SU-DHL-6 (cell line): ENCODE measurements at regions not wholly inside any gene's neighbourhood (a gene's known extent, or its start where the extent isn't known, plus 50 kb on each side); places are given as distances from the start of the nearest gene placed in this dataset.

Experiments used
- H2AFZ ChIP-seq: fragments of 200-600 bp; sonication (generic); 2 replicates; pipeline ENCODE4 v1.6.1; 2014; ENCODE audit warnings: low read depth, mild to moderate bottlenecking, moderate library complexity, mixed read lengths, antibody characterized with exemption, low read length; ENCODE audit not compliant: severe bottlenecking
- H3F3A ChIP-seq: fragments of 200-600 bp; shearing (Covaris generic); 2 replicates; pipeline ENCODE4 v1.6.0; 2016; ENCODE audit warnings: antibody characterized with exemption, mild to moderate bottlenecking; ENCODE audit not compliant: insufficient read depth
- H3K27ac ChIP-seq: fragments of 200-600 bp; sonication (generic); 2 replicates; pipeline ENCODE4 v1.5.1; 2016; ENCODE audit warnings: low read depth, mild to moderate bottlenecking, low read length, moderate library complexity, mixed read lengths
- H3K27me3 ChIP-seq: fragments of 200-600 bp; sonication (generic), shearing (Covaris generic); 2 replicates; pipeline ENCODE4 v1.6.0; 2014; ENCODE audit warnings: mild to moderate bottlenecking, low read length
- H3K36me3 ChIP-seq: fragments of 200-600 bp; sonication (generic); 2 replicates; pipeline ENCODE4 v1.6.1; 2014; ENCODE audit warnings: mild to moderate bottlenecking, low read length, mixed read lengths
- H3K4me2 ChIP-seq: fragments of 300-600, 200-600 bp; shearing (Covaris generic), sonication (generic); 2 replicates; pipeline ENCODE4 v1.6.0; 2014; ENCODE audit warnings: low read length, low read depth, mild to moderate bottlenecking; ENCODE audit not compliant: poor library complexity, severe bottlenecking
- H3K4me3 ChIP-seq: fragments of 200-600 bp; sonication (generic); 2 replicates; pipeline ENCODE4 v1.5.1; 2014; ENCODE audit warnings: antibody characterized with exemption, low read length, mild to moderate bottlenecking, mixed read lengths; ENCODE audit not compliant: insufficient read depth, poor library complexity, severe bottlenecking
- H3K79me2 ChIP-seq: fragments of 200-600 bp; sonication (generic); 2 replicates; pipeline ENCODE4 v1.6.1; 2014; ENCODE audit warnings: mild to moderate bottlenecking, low read length, moderate library complexity; ENCODE audit not compliant: insufficient read depth
- H3K9ac ChIP-seq: fragments of 200-600 bp; sonication (generic); 2 replicates; pipeline ENCODE4 v1.7.0; 2014; ENCODE audit warnings: mild to moderate bottlenecking, low read length
- H3K9me2 ChIP-seq: fragments of 200-600 bp; sonication (generic); replicated peaks from 2 replicates; pipeline ENCODE4 v1.6.1; 2014; ENCODE audit warnings: low read length; ENCODE audit not compliant: insufficient read depth
- H3K9me3 ChIP-seq: fragments of 200-600 bp; sonication (generic); 2 replicates; pipeline ENCODE4 v1.6.1; 2014; ENCODE audit warnings: low read length, mixed read lengths; ENCODE audit not compliant: insufficient read depth
- H4K20me1 ChIP-seq: fragments of 200-600 bp; sonication (generic); 2 replicates; pipeline ENCODE4 v1.6.1; 2014; ENCODE audit warnings: low read depth, mild to moderate bottlenecking, antibody characterized with exemption, low read length, moderate library complexity, mixed read lengths
- EZH2phosphoT487 ChIP-seq: fragments of 200-600 bp; sonication (generic), shearing (Covaris generic); conservative IDR thresholded peaks from 2 replicates; pipeline ENCODE4 v1.6.1; 2018; ENCODE audit warnings: mild to moderate bottlenecking, antibody characterized with exemption, low read length, moderate library complexity, mixed read lengths
- TF ChIP-seq, protein P1 (sequence below): fragments of 200-600 bp; sonication (generic); IDR thresholded peaks from one replicate; pipeline ENCODE4 v1.5.1; 2017; ENCODE audit warnings: antibody characterized with exemption, mild to moderate bottlenecking, low read length, moderate library complexity; ENCODE audit not compliant: insufficient read depth, poor library complexity, severe bottlenecking

DNA sequence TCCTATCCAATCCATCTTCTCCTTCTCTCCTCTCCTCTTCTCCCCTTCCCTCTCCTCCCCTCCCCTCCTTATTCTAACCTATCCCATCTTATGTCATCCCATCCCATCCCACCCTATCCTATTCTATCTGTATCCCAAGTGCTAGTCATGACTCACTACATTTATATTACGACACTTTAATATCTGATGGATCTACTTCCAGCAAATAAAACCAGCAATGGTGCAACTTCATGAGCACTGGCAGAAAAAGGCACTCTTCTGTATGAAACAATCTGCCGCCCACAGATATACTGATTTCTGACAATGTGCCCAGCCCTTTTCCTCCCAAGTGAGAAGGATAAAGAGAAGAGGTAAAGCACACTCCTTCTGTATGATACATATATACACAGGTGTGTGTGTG is 86.6 kb upstream of the ANKH start:
- Histone ChIP-seq H3K4me2 (no peak overlapping the region), H4K20me1 (no peaks in the 10 kb centered on the region), H3K36me3 (no peaks in the 10 kb centered on the region), H3F3A (no peaks in the 10 kb centered on the region), H3K27me3 (no peaks in the 10 kb centered on the region), H3K4me3 (no peak overlapping the region), H3K9ac (no peak overlapping the region), H3K9me2 (no peaks in the 10 kb centered on the region), H3K27ac (no peak overlapping the region), H3K79me2 (no peaks in the 10 kb centered on the region), H2AFZ (no peak overlapping the region), H3K9me3 (no peaks in the 10 kb centered on the region)
- no peak for TF ChIP-seq EZH2phosphoT487
- TF ChIP-seq, protein P1, sequence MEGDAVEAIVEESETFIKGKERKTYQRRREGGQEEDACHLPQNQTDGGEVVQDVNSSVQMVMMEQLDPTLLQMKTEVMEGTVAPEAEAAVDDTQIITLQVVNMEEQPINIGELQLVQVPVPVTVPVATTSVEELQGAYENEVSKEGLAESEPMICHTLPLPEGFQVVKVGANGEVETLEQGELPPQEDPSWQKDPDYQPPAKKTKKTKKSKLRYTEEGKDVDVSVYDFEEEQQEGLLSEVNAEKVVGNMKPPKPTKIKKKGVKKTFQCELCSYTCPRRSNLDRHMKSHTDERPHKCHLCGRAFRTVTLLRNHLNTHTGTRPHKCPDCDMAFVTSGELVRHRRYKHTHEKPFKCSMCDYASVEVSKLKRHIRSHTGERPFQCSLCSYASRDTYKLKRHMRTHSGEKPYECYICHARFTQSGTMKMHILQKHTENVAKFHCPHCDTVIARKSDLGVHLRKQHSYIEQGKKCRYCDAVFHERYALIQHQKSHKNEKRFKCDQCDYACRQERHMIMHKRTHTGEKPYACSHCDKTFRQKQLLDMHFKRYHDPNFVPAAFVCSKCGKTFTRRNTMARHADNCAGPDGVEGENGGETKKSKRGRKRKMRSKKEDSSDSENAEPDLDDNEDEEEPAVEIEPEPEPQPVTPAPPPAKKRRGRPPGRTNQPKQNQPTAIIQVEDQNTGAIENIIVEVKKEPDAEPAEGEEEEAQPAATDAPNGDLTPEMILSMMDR, result no peak

DNA sequence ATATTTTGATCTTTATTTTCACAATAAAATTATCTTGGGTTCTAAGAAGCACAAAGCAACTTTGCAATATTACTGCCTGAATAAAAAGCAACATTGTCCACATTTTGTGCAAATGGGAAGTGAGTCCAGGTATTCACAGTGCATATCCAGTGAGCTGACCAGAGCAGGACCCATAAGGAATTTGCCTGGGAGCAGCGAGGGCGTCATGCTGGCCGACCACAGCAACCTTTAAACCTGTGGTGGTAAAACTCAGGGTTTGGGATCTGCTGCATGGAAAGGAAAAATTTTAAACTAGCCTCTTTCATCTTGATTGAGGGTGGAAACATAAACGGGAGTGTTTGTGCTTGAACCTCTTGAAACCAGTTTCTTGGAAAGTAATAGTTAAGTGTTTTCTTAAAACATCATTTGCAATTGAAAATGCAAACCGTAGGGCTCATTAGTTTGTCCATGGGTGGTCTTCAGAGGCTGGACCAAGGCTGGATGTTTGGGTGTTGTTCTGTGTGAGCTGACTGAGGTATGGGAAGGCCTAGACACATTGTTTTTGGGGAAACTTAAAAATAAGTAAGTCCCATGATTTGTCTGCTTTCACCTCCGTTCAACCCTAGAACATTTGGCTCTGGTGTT is 85.0 kb upstream of the ANKH start:
- H4K20me1 ChIP-seq, result no peaks in the 10 kb centered on the region
- H2AFZ ChIP-seq, result no peak overlapping the region
- no peaks in the 10 kb centered on the region for H3F3A ChIP-seq
- no peaks in the 10 kb centered on the region for H3K9me2 ChIP-seq
- no peak overlapping the region for H3K4me2 ChIP-seq
- H3K27ac ChIP-seq, result no peak overlapping the region
- no peaks in the 10 kb centered on the region for H3K27me3 ChIP-seq
- H3K36me3 ChIP-seq, result no peaks in the 10 kb centered on the region
- no peak for TF ChIP-seq EZH2phosphoT487
- TF ChIP-seq, protein P1, result no peak
- H3K9me3 ChIP-seq, result no peaks in the 10 kb centered on the region
- no peak overlapping the region for H3K9ac ChIP-seq
- H3K4me3 ChIP-seq, result no peak overlapping the region
- H3K79me2 ChIP-seq, result no peaks in the 10 kb centered on the region

DNA sequence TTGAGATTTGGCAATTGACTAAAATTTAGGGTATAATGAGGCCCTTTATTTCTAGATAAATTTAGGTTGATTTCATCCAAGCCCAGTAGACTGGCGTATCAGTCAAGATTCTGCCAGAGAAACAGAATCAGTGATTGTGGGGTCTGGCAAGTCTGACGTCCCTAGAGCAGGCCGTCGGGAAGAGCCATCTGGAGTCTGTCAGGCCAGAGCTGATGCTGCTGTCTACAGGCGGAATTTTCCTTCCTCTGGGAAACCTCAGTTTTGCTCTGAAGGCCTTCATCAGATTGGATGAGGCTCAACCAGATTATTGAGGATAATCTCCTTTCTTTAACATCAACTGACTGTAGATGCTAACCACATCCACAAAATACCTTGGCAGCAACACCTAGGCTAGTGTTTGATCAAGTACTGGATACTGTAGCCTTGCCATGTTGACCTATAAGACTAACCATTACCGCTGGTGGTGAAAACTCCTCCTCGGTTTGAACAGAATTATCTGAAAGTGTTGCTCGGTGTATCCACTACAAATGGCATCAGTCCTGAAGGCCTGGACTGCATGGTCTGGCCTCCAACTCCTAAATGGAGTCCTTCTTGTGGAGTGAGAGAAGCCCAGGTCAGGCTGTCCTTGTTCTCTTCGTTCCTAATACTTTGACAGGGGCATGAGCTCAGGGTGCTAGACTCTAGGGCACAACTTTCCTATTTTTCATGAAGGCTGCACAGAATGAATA is 83.2 kb upstream of the ANKH start:
- no peak overlapping the region for H3K9ac ChIP-seq
- H3K36me3 ChIP-seq, result no peaks in the 10 kb centered on the region
- TF ChIP-seq, protein P1, result no peak
- TF ChIP-seq EZH2phosphoT487, result no peak
- H3K9me2 ChIP-seq, result no peaks in the 10 kb centered on the region
- H3K4me2 ChIP-seq, result no peak overlapping the region
- H3K4me3 ChIP-seq, result no peak overlapping the region
- H3K9me3 ChIP-seq, result no peaks in the 10 kb centered on the region
- no peaks in the 10 kb centered on the region for H3K79me2 ChIP-seq
- no peak overlapping the region for H2AFZ ChIP-seq
- no peaks in the 10 kb centered on the region for H3K27me3 ChIP-seq
- no peak overlapping the region for H3K27ac ChIP-seq
- H4K20me1 ChIP-seq, result no peaks in the 10 kb centered on the region
- no peaks in the 10 kb centered on the region for H3F3A ChIP-seq
